Activated CD8-positive, alpha-beta T cell treated with anti-CD3 and anti-CD28 coated beads for 36 hours (primary cell): ENCODE measurements at regions not wholly inside any gene's neighbourhood (a gene's known extent, or its start where the extent isn't known, plus 50 kb on each side); places are given as distances from the start of the nearest gene placed in this dataset.

ENCODE experiments used
- ATAC-seq: fragments of 200-7000 bp; cut with Tn5 transposase; one replicate; pipeline ENCODE4 v1.10.0; 2021; ENCODE audit warnings: mild to moderate bottlenecking, moderate library complexity
- CTCF ChIA-PET: fragments of 350-600 bp; sonication (Branson Sonifier 250); formaldehyde crosslinking; loops from one replicate; lab custom pipeline; 2021; ENCODE audit warnings: antibody characterized with exemption; lab: Charles Lee
- POLR2A ChIA-PET: fragments of 350-600 bp; sonication (Branson Sonifier 250); formaldehyde crosslinking; loops from one replicate; lab custom pipeline; 2021; ENCODE audit warnings: antibody characterized with exemption; lab: Charles Lee
- DNase-seq: peaks from one replicate; pipeline ENCODE4 v3.0.0-alpha.2; 2020
- H3K27ac Mint-ChIP-seq: one replicate; pipeline ENCODE4 v1.8.0; 2021; ENCODE audit warnings: mild to moderate bottlenecking, mixed read lengths
- H3K27me3 Mint-ChIP-seq: one replicate; pipeline ENCODE4 v1.8.0; 2021; ENCODE audit warnings: mixed read lengths
- H3K36me3 Mint-ChIP-seq: one replicate; pipeline ENCODE4 v1.8.0; 2021; ENCODE audit warnings: low read depth, mixed read lengths
- H3K4me1 Mint-ChIP-seq: one replicate; pipeline ENCODE4 v1.8.0; 2021; ENCODE audit warnings: low read depth, mixed read lengths
- H3K4me3 Mint-ChIP-seq: one replicate; pipeline ENCODE4 v1.8.0; 2021; ENCODE audit warnings: mild to moderate bottlenecking, moderate library complexity, mixed read lengths
- H3K9me3 Mint-ChIP-seq: one replicate; pipeline ENCODE4 v1.8.0; 2021; ENCODE audit warnings: mixed read lengths
- intact Hi-C: fragments of 100-400 bp; cut with micrococcal nuclease; formaldehyde crosslinking; loops from one replicate; pipeline ENCODE4 v1.10.0; 2022
- TF ChIP-seq, protein P1 (sequence below): fragments of 200-600 bp; IDR thresholded peaks from one replicate; pipeline ENCODE4 v1.8.0; 2022; ENCODE audit warnings: antibody characterized with exemption, mild to moderate bottlenecking

DNA sequence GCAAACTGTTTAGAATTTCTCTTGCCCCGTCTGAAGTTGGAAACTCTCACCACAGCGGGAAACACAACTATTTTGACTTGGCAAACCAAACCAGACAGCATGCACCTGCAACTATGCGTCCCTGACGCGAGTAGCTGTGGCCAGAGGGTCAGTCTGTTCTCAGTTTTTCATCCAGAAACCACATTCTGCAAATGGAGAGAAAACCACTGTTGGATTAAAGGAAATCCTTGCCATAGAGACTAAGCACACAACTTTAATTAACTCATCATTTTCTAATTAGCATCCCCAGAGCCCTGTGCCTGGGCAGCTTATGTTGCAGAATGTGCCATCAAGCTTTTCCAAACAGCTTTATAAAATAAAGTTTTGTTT lies 415.7 kb upstream of the TCF4 start:
- Mint-ChIP-seq H3K4me1 (no peaks in the 10 kb centered on the region), H3K9me3 (no peaks in the 10 kb centered on the region), H3K27ac (no peak overlapping the region), H3K27me3 (no peaks in the 10 kb centered on the region), H3K4me3 (no peak overlapping the region), H3K36me3 (no peaks in the 10 kb centered on the region)
- TF ChIP-seq, protein P1, sequence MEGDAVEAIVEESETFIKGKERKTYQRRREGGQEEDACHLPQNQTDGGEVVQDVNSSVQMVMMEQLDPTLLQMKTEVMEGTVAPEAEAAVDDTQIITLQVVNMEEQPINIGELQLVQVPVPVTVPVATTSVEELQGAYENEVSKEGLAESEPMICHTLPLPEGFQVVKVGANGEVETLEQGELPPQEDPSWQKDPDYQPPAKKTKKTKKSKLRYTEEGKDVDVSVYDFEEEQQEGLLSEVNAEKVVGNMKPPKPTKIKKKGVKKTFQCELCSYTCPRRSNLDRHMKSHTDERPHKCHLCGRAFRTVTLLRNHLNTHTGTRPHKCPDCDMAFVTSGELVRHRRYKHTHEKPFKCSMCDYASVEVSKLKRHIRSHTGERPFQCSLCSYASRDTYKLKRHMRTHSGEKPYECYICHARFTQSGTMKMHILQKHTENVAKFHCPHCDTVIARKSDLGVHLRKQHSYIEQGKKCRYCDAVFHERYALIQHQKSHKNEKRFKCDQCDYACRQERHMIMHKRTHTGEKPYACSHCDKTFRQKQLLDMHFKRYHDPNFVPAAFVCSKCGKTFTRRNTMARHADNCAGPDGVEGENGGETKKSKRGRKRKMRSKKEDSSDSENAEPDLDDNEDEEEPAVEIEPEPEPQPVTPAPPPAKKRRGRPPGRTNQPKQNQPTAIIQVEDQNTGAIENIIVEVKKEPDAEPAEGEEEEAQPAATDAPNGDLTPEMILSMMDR = no peak
- intact Hi-C loops = no loop called here
- DNase-seq = no peak
- CTCF ChIA-PET = no interaction called here
- ATAC-seq = no peak
- POLR2A ChIA-PET = no interaction called here

GRCh38 chr18:56003009-56003719 lies 415.2 kb upstream of the TCF4 start:
- Mint-ChIP-seq H3K4me3 (no peak overlapping the region), H3K27me3 (no peaks in the 10 kb centered on the region), H3K36me3 (no peaks in the 10 kb centered on the region), H3K27ac (no peak overlapping the region), H3K4me1 (no peaks in the 10 kb centered on the region), H3K9me3 (no peaks in the 10 kb centered on the region)
- DNase-seq (no peak), ATAC-seq (no peak)
- ChIA-PET POLR2A (no interaction called here), CTCF (no interaction called here)
- intact Hi-C loops = no loop called here
- TF ChIP-seq, protein P1 = no peak

- CTCF ChIA-PET = no interaction called here
- intact Hi-C loops = no loop called here
Measured at GRCh38 chr18:56001576-56001975, 413.6 kb upstream of the TCF4 start.

GRCh38 chr18:56000041-56000440 lies 412.0 kb upstream of the TCF4 start:
- Mint-ChIP-seq H3K36me3 (no peaks in the 10 kb centered on the region), H3K4me1 (no peaks in the 10 kb centered on the region), H3K27me3 (no peaks in the 10 kb centered on the region), H3K4me3 (no peak overlapping the region), H3K27ac (no peak overlapping the region), H3K9me3 (no peaks in the 10 kb centered on the region)
- DNase-seq = no peak
- ATAC-seq = no peak
- TF ChIP-seq, protein P1 = no peak
- POLR2A ChIA-PET = no interaction called here
- intact Hi-C loops = no loop called here
- CTCF ChIA-PET = interaction anchor here (0.7 to 1.0 kb wide), 2 partner anchors 15 to 116 kb away, joined by 3 to 4 read pairs; no protein-coding TSS in a partner anchor

More at GRCh38 chr18:56001576-56001975, 413.6 kb upstream of the TCF4 start:
- Mint-ChIP-seq H3K27ac (no peak overlapping the region), H3K36me3 (no peaks in the 10 kb centered on the region), H3K27me3 (no peaks in the 10 kb centered on the region), H3K4me3 (no peak overlapping the region), H3K4me1 (no peaks in the 10 kb centered on the region), H3K9me3 (no peaks in the 10 kb centered on the region)
- POLR2A ChIA-PET = no interaction called here
- no peak for DNase-seq
- ATAC-seq = no peak
- TF ChIP-seq, protein P1 = no peak

- no peak for ATAC-seq
Measured at GRCh38 chr18:55999641-56000040, 411.6 kb upstream of the TCF4 start.

More at GRCh38 chr18:55999641-56000040, 411.6 kb upstream of the TCF4 start:
- no peaks in the 10 kb centered on the region for H3K27me3 Mint-ChIP-seq
- H3K4me1 Mint-ChIP-seq = no peaks in the 10 kb centered on the region
- no peak for DNase-seq
- intact Hi-C loops = no loop called here
- H3K9me3 Mint-ChIP-seq = no peaks in the 10 kb centered on the region
- no peak overlapping the region for H3K4me3 Mint-ChIP-seq
- ChIA-PET CTCF (interaction anchor here (0.7 to 1.0 kb wide), 2 partner anchors 15 to 117 kb away, joined by 3 to 4 read pairs; no protein-coding TSS in a partner anchor), POLR2A (no interaction called here)
- H3K36me3 Mint-ChIP-seq = no peaks in the 10 kb centered on the region
- H3K27ac Mint-ChIP-seq = no peak overlapping the region
- TF ChIP-seq, protein P1 = no peak
